OCI-M1 (cell line): ENCODE measurements at regions not wholly inside any gene's neighbourhood (a gene's known extent, or its start where the extent isn't known, plus 50 kb on each side); places are given as distances from the start of the nearest gene placed in this dataset.
A peak's percentile ranks its signal among the peaks of the same experiment; 100 is the strongest.

ENCODE experiments used
- DNase-seq: peaks from one replicate; lab custom pipeline; 2025; lab: John Stamatoyannopoulos, UW

GRCh38 chr20:6956056-6956455 lies 188.6 kb downstream of the BMP2 start:
- peak; percentile 49 for DNase-seq

GRCh38 chr20:6956574-6956973 lies 189.1 kb downstream of the BMP2 start:
- no peak for DNase-seq

- no peak for DNase-seq
Measured at GRCh38 chr20:6959900-6960312, 192.4 kb downstream of the BMP2 start.

GRCh38 chr20:6966721-6967120 lies 199.2 kb downstream of the BMP2 start:
- no peak for DNase-seq

GRCh38 chr20:6974838-6975237 lies 207.4 kb downstream of the BMP2 start:
- DNase-seq: no peak

GRCh38 chr20:6975311-6975710 lies 207.8 kb downstream of the BMP2 start:
- no peak for DNase-seq

- DNase-seq: peak; percentile 74
Measured at GRCh38 chr20:6976106-6976900, 208.8 kb downstream of the BMP2 start.

- DNase-seq: no peak
Measured at GRCh38 chr20:6979621-6980020, 212.1 kb downstream of the BMP2 start.

- DNase-seq: no peak
Measured at GRCh38 chr20:6993011-6993410, 225.5 kb downstream of the BMP2 start.

GRCh38 chr20:6993511-6993910 lies 226.0 kb downstream of the BMP2 start:
- DNase-seq: no peak

GRCh38 chr20:6994452-6994851 lies 227.0 kb downstream of the BMP2 start:
- no peak for DNase-seq

- DNase-seq: no peak
Measured at GRCh38 chr20:6998909-6999308, 231.4 kb downstream of the BMP2 start.

- DNase-seq: no peak
Measured at GRCh38 chr20:6999381-6999780, 231.9 kb downstream of the BMP2 start.

- DNase-seq: no peak
Measured at GRCh38 chr20:7003598-7003997, 236.1 kb downstream of the BMP2 start.

- DNase-seq: no peak
Measured at GRCh38 chr20:7004801-7005200, 237.3 kb downstream of the BMP2 start.

GRCh38 chr20:7010527-7010926 lies 243.0 kb downstream of the BMP2 start:
- DNase-seq: peak; percentile 80

- no peak for DNase-seq
Measured at GRCh38 chr20:7015257-7015656, 247.8 kb downstream of the BMP2 start.

- no peak for DNase-seq
Measured at GRCh38 chr20:7022597-7022996, 255.1 kb downstream of the BMP2 start.

GRCh38 chr20:7025635-7026034 lies 258.1 kb downstream of the BMP2 start:
- DNase-seq: no peak

- no peak for DNase-seq
Measured at GRCh38 chr20:7029019-7029418, 261.5 kb downstream of the BMP2 start.

- peak; percentile 32 for DNase-seq
Measured at GRCh38 chr20:7031222-7031621, 263.7 kb downstream of the BMP2 start.

- no peak for DNase-seq
Measured at GRCh38 chr20:7038029-7038428, 270.5 kb downstream of the BMP2 start.

GRCh38 chr20:7057611-7058010 lies 290.1 kb downstream of the BMP2 start:
- no peak for DNase-seq

GRCh38 chr20:7078804-7079203 lies 311.3 kb downstream of the BMP2 start:
- DNase-seq: no peak
